ENCODE measurements at regions not wholly inside any gene's neighbourhood (a gene's known extent, or its start where the extent isn't known, plus 50 kb on each side); places are given as distances from the start of the nearest gene placed in this dataset.

- DNase-seq (ENCODE audit: low read depth): no peak
Measured at GRCh38 chr5:72619251-72619650, 112.0 kb upstream of the ZNF366 start.

- DNase-seq (ENCODE audit: low read depth): peak; percentile 59
Measured at GRCh38 chr5:72618708-72619107, 111.5 kb upstream of the ZNF366 start.

- DNase-seq (ENCODE audit: low read depth): no peak
Measured at GRCh38 chr5:72615061-72615460, 107.9 kb upstream of the ZNF366 start.

- no peak for DNase-seq (ENCODE audit: low read depth)
Measured at GRCh38 chr5:72613515-72613914, 106.3 kb upstream of the ZNF366 start.

GRCh38 chr5:72612810-72613209 is 105.6 kb upstream of the ZNF366 start:
- DNase-seq (ENCODE audit: low read depth): peak; percentile 59

GRCh38 chr5:72611118-72611730 is 104.0 kb upstream of the ZNF366 start:
- DNase-seq (ENCODE audit: low read depth): peak; percentile 78

- no peak for DNase-seq (ENCODE audit: low read depth)
Measured at GRCh38 chr5:72608926-72609325, 101.7 kb upstream of the ZNF366 start.

- peak; percentile 58 for DNase-seq (ENCODE audit: low read depth)
Measured at GRCh38 chr5:72608297-72608696, 101.1 kb upstream of the ZNF366 start.

GRCh38 chr5:72607381-72607780 is 100.2 kb upstream of the ZNF366 start:
- DNase-seq (ENCODE audit: low read depth): no peak

- no peak for DNase-seq (ENCODE audit: low read depth)
Measured at GRCh38 chr5:72606525-72606924, 99.3 kb upstream of the ZNF366 start.

- DNase-seq (ENCODE audit: low read depth): no peak
Measured at GRCh38 chr5:72605632-72606031, 98.4 kb upstream of the ZNF366 start.

GRCh38 chr5:72604798-72605154 is 97.6 kb upstream of the ZNF366 start:
- no peak for DNase-seq (ENCODE audit: low read depth)

GRCh38 chr5:72604111-72604797 is 97.0 kb upstream of the ZNF366 start:
- no peak for DNase-seq (ENCODE audit: low read depth)

- DNase-seq (ENCODE audit: low read depth): peak; percentile 50
Measured at GRCh38 chr5:72602696-72603685, 95.8 kb upstream of the ZNF366 start.

GRCh38 chr5:72601861-72602260 is 94.7 kb upstream of the ZNF366 start:
- DNase-seq (ENCODE audit: low read depth): no peak

GRCh38 chr5:72600391-72600981 is 93.3 kb upstream of the ZNF366 start:
- peak; percentile 98 for DNase-seq (ENCODE audit: low read depth)

- peak; percentile 78 for DNase-seq (ENCODE audit: low read depth)
Measured at GRCh38 chr5:72599519-72600370, 92.5 kb upstream of the ZNF366 start.

- DNase-seq (ENCODE audit: low read depth): no peak
Measured at GRCh38 chr5:72599065-72599433, 91.8 kb upstream of the ZNF366 start.

- peak; percentile 87 for DNase-seq (ENCODE audit: low read depth)
Measured at GRCh38 chr5:72598401-72599064, 91.3 kb upstream of the ZNF366 start.

- peak; percentile 94 for DNase-seq (ENCODE audit: low read depth)
Measured at GRCh38 chr5:72597456-72597948, 90.3 kb upstream of the ZNF366 start.

GRCh38 chr5:72596956-72597355 is 89.7 kb upstream of the ZNF366 start:
- DNase-seq (ENCODE audit: low read depth): no peak
